ENCODE measurements at regions not wholly inside any gene's neighbourhood (a gene's known extent, or its start where the extent isn't known, plus 50 kb on each side); places are given as distances from the start of the nearest gene placed in this dataset.

- DNase-seq (no peak), FAIRE-seq (no peak)
- Histone ChIP-seq H3K27ac (ENCODE audit: low read depth in 1 of 3, low read length in 2 of 3) (no peak overlapping the region), H3K4me1 (ENCODE audit: control insufficient read depth in 3 of 3, insufficient read depth in 2 of 3, low read depth in 1 of 3, low read length in 2 of 3) (no peaks in the 10 kb centered on the region), H3K4me3 (ENCODE audit: low read depth in 1 of 3, low read length in 3 of 3) (no peak overlapping the region), H3K27me3 (ENCODE audit: control insufficient read depth in 3 of 3, insufficient read depth in 3 of 3, low read length in 3 of 3) (no peaks in the 10 kb centered on the region), H3K36me3 (ENCODE audit: control insufficient read depth in 3 of 3, insufficient read depth in 2 of 3, low read depth in 1 of 3, low read length in 3 of 3) (no peaks in the 10 kb centered on the region), H3K9me3 (ENCODE audit: control insufficient read depth in 2 of 2, insufficient read depth in 1 of 2, low read depth in 1 of 2, low read length in 1 of 2) (peaks cover 0 to 10% of the 10 kb centered on the region in 2 donors)
- WGBS, 3 donors = 71 to 77% (median 77%) methylated on average over 8 of the region's 8 CpGs
Measured at GRCh38 chr6:169893624-169894023, 142.2 kb downstream of the ERMARD start.

GRCh38 chr6:169891846-169892245 lies 140.4 kb downstream of the ERMARD start:
- H3K9me3 ChIP-seq (ENCODE audit: control insufficient read depth in 2 of 2, insufficient read depth in 1 of 2, low read depth in 1 of 2, low read length in 1 of 2) = peaks cover 0 to 10% of the 10 kb centered on the region in 2 donors
- H3K4me3 ChIP-seq (ENCODE audit: low read depth in 1 of 3, low read length in 3 of 3) = no peak overlapping the region
- H3K27me3 ChIP-seq (ENCODE audit: control insufficient read depth in 3 of 3, insufficient read depth in 3 of 3, low read length in 3 of 3) = no peaks in the 10 kb centered on the region
- H3K27ac ChIP-seq (ENCODE audit: low read depth in 1 of 3, low read length in 2 of 3) = no peak overlapping the region
- FAIRE-seq (no peak), DNase-seq (no peak)
- WGBS, 3 donors = 47 to 66% (median 51%) methylated on average over 11 of the region's 11 CpGs
- H3K4me1 ChIP-seq (ENCODE audit: control insufficient read depth in 3 of 3, insufficient read depth in 2 of 3, low read depth in 1 of 3, low read length in 2 of 3) = no peaks in the 10 kb centered on the region
- no peaks in the 10 kb centered on the region for H3K36me3 ChIP-seq (ENCODE audit: control insufficient read depth in 3 of 3, insufficient read depth in 2 of 3, low read depth in 1 of 3, low read length in 3 of 3)

GRCh38 chr6:169891421-169891820 lies 140.0 kb downstream of the ERMARD start:
- Histone ChIP-seq H3K27me3 (ENCODE audit: control insufficient read depth in 3 of 3, insufficient read depth in 3 of 3, low read length in 3 of 3) (no peaks in the 10 kb centered on the region), H3K27ac (ENCODE audit: low read depth in 1 of 3, low read length in 2 of 3) (no peak overlapping the region), H3K4me3 (ENCODE audit: low read depth in 1 of 3, low read length in 3 of 3) (no peak overlapping the region), H3K4me1 (ENCODE audit: control insufficient read depth in 3 of 3, insufficient read depth in 2 of 3, low read depth in 1 of 3, low read length in 2 of 3) (no peaks in the 10 kb centered on the region), H3K36me3 (ENCODE audit: control insufficient read depth in 3 of 3, insufficient read depth in 2 of 3, low read depth in 1 of 3, low read length in 3 of 3) (no peaks in the 10 kb centered on the region), H3K9me3 (ENCODE audit: control insufficient read depth in 2 of 2, insufficient read depth in 1 of 2, low read depth in 1 of 2, low read length in 1 of 2) (peaks cover 0 to 10% of the 10 kb centered on the region in 2 donors)
- DNase-seq (no peak), FAIRE-seq (no peak)
- 44 to 69% (median 49%) methylated on average over 8 of the region's 8 CpGs for WGBS, 3 donors

- no peaks in the 10 kb centered on the region for H3K4me1 ChIP-seq (ENCODE audit: control insufficient read depth in 3 of 3, insufficient read depth in 2 of 3, low read depth in 1 of 3, low read length in 2 of 3)
- peaks cover 0 to 10% of the 10 kb centered on the region in 2 donors for H3K9me3 ChIP-seq (ENCODE audit: control insufficient read depth in 2 of 2, insufficient read depth in 1 of 2, low read depth in 1 of 2, low read length in 1 of 2)
- no peaks in the 10 kb centered on the region for H3K27me3 ChIP-seq (ENCODE audit: control insufficient read depth in 3 of 3, insufficient read depth in 3 of 3, low read length in 3 of 3)
- H3K27ac ChIP-seq (ENCODE audit: low read depth in 1 of 3, low read length in 2 of 3) = no peak overlapping the region
- no peak for FAIRE-seq
- no peaks in the 10 kb centered on the region for H3K36me3 ChIP-seq (ENCODE audit: control insufficient read depth in 3 of 3, insufficient read depth in 2 of 3, low read depth in 1 of 3, low read length in 3 of 3)
- WGBS, 3 donors = 66 to 82% (median 74%) methylated on average over 7 of the region's 7 CpGs
- no peak overlapping the region for H3K4me3 ChIP-seq (ENCODE audit: low read depth in 1 of 3, low read length in 3 of 3)
- no peak for DNase-seq
Measured at GRCh38 chr6:169890901-169891300, 139.5 kb downstream of the ERMARD start.

GRCh38 chr6:169890049-169890448 lies 138.6 kb downstream of the ERMARD start:
- Histone ChIP-seq H3K9me3 (ENCODE audit: control insufficient read depth in 2 of 2, insufficient read depth in 1 of 2, low read depth in 1 of 2, low read length in 1 of 2) (peaks cover 0 to 13% of the 10 kb centered on the region in 2 donors), H3K36me3 (ENCODE audit: control insufficient read depth in 3 of 3, insufficient read depth in 2 of 3, low read depth in 1 of 3, low read length in 3 of 3) (no peaks in the 10 kb centered on the region), H3K4me3 (ENCODE audit: low read depth in 1 of 3, low read length in 3 of 3) (no peak overlapping the region), H3K27me3 (ENCODE audit: control insufficient read depth in 3 of 3, insufficient read depth in 3 of 3, low read length in 3 of 3) (no peaks in the 10 kb centered on the region), H3K27ac (ENCODE audit: low read depth in 1 of 3, low read length in 2 of 3) (no peak overlapping the region), H3K4me1 (ENCODE audit: control insufficient read depth in 3 of 3, insufficient read depth in 2 of 3, low read depth in 1 of 3, low read length in 2 of 3) (no peaks in the 10 kb centered on the region)
- 27 to 40% (median 30%) methylated on average over 11 to 12 of the region's 12 CpGs for WGBS, 3 donors
- no peak for FAIRE-seq
- DNase-seq = no peak

- Histone ChIP-seq H3K27me3 (ENCODE audit: control insufficient read depth in 3 of 3, insufficient read depth in 3 of 3, low read length in 3 of 3) (no peaks in the 10 kb centered on the region), H3K4me1 (ENCODE audit: control insufficient read depth in 3 of 3, insufficient read depth in 2 of 3, low read depth in 1 of 3, low read length in 2 of 3) (no peaks in the 10 kb centered on the region), H3K4me3 (ENCODE audit: low read depth in 1 of 3, low read length in 3 of 3) (no peak overlapping the region), H3K9me3 (ENCODE audit: control insufficient read depth in 2 of 2, insufficient read depth in 1 of 2, low read depth in 1 of 2, low read length in 1 of 2) (peaks cover 0 to 13% of the 10 kb centered on the region in 2 donors), H3K27ac (ENCODE audit: low read depth in 1 of 3, low read length in 2 of 3) (no peak overlapping the region), H3K36me3 (ENCODE audit: control insufficient read depth in 3 of 3, insufficient read depth in 2 of 3, low read depth in 1 of 3, low read length in 3 of 3) (no peaks in the 10 kb centered on the region)
- WGBS, 3 donors = 86 to 90% (median 88%) methylated on average over 14 of the region's 14 CpGs
- DNase-seq (no peak), FAIRE-seq (no peak)
Measured at GRCh38 chr6:169887529-169888140, 136.2 kb downstream of the ERMARD start.

- no peak for FAIRE-seq
- WGBS, 3 donors = 84 to 89% (median 84%) methylated on average over 15 of the region's 15 CpGs
Measured at GRCh38 chr6:169886631-169887227, 135.3 kb downstream of the ERMARD start.

GRCh38 chr6:169885831-169886230 lies 134.4 kb downstream of the ERMARD start:
- WGBS, 3 donors = 78 to 91% (median 85%) methylated on average over 4 of the region's 4 CpGs
- Histone ChIP-seq H3K36me3 (ENCODE audit: control insufficient read depth in 3 of 3, insufficient read depth in 2 of 3, low read depth in 1 of 3, low read length in 3 of 3) (no peaks in the 10 kb centered on the region), H3K4me1 (ENCODE audit: control insufficient read depth in 3 of 3, insufficient read depth in 2 of 3, low read depth in 1 of 3, low read length in 2 of 3) (no peaks in the 10 kb centered on the region), H3K9me3 (ENCODE audit: control insufficient read depth in 2 of 2, insufficient read depth in 1 of 2, low read depth in 1 of 2, low read length in 1 of 2) (peaks cover 0 to 3% of the 10 kb centered on the region in 2 donors), H3K27me3 (ENCODE audit: control insufficient read depth in 3 of 3, insufficient read depth in 3 of 3, low read length in 3 of 3) (no peaks in the 10 kb centered on the region), H3K27ac (ENCODE audit: low read depth in 1 of 3, low read length in 2 of 3) (no peak overlapping the region), H3K4me3 (ENCODE audit: low read depth in 1 of 3, low read length in 3 of 3) (no peak overlapping the region)
- DNase-seq (no peak), FAIRE-seq (no peak)

More at GRCh38 chr6:169886631-169887227, 135.3 kb downstream of the ERMARD start:
- no peak for DNase-seq
- H3K36me3 ChIP-seq (ENCODE audit: control insufficient read depth in 3 of 3, insufficient read depth in 2 of 3, low read depth in 1 of 3, low read length in 3 of 3) = no peaks in the 10 kb centered on the region
- no peaks in the 10 kb centered on the region for H3K27me3 ChIP-seq (ENCODE audit: control insufficient read depth in 3 of 3, insufficient read depth in 3 of 3, low read length in 3 of 3)
- peaks cover 0 to 11% of the 10 kb centered on the region in 2 donors for H3K9me3 ChIP-seq (ENCODE audit: control insufficient read depth in 2 of 2, insufficient read depth in 1 of 2, low read depth in 1 of 2, low read length in 1 of 2)
- no peaks in the 10 kb centered on the region for H3K4me1 ChIP-seq (ENCODE audit: control insufficient read depth in 3 of 3, insufficient read depth in 2 of 3, low read depth in 1 of 3, low read length in 2 of 3)
- no peak overlapping the region for H3K27ac ChIP-seq (ENCODE audit: low read depth in 1 of 3, low read length in 2 of 3)
- no peak overlapping the region for H3K4me3 ChIP-seq (ENCODE audit: low read depth in 1 of 3, low read length in 3 of 3)

GRCh38 chr6:169885131-169885530 lies 133.7 kb downstream of the ERMARD start:
- Histone ChIP-seq H3K36me3 (ENCODE audit: control insufficient read depth in 3 of 3, insufficient read depth in 2 of 3, low read depth in 1 of 3, low read length in 3 of 3) (no peaks in the 10 kb centered on the region), H3K9me3 (ENCODE audit: control insufficient read depth in 2 of 2, insufficient read depth in 1 of 2, low read depth in 1 of 2, low read length in 1 of 2) (peaks cover 0 to 3% of the 10 kb centered on the region in 2 donors), H3K4me3 (ENCODE audit: low read depth in 1 of 3, low read length in 3 of 3) (no peak overlapping the region), H3K4me1 (ENCODE audit: control insufficient read depth in 3 of 3, insufficient read depth in 2 of 3, low read depth in 1 of 3, low read length in 2 of 3) (no peaks in the 10 kb centered on the region), H3K27me3 (ENCODE audit: control insufficient read depth in 3 of 3, insufficient read depth in 3 of 3, low read length in 3 of 3) (no peaks in the 10 kb centered on the region), H3K27ac (ENCODE audit: low read depth in 1 of 3, low read length in 2 of 3) (peak overlapping the region in 1 of 3 donors; percentile 28)
- FAIRE-seq (no peak), DNase-seq (no peak)

All from small intestine (tissue), 7 donors.